Smooth muscle cell of the brain vasculature (primary cell): ENCODE measurements at regions not wholly inside any gene's neighbourhood (a gene's known extent, or its start where the extent isn't known, plus 50 kb on each side); places are given as distances from the start of the nearest gene placed in this dataset.
"Not testable (repeated sequence)": the region's sequence is repeated elsewhere in the genome, so short reads cannot be mapped to it uniquely, and the experiment has no call there.

Experiments used
- DNase-seq: peaks from one replicate; pipeline ENCODE4 v3.0.0-alpha.2; 2012; ENCODE audit warnings: low read depth, low spot score

- DNase-seq, result no peak
Observed at GRCh38 chr18:56488739-56489138, 149.7 kb downstream of the TXNL1 start.

GRCh38 chr18:56487801-56488200, 150.6 kb downstream of the TXNL1 start:
- no peak for DNase-seq

- DNase-seq, result no peak
Observed at GRCh38 chr18:56483386-56483785, 155.0 kb downstream of the TXNL1 start.

GRCh38 chr18:56482813-56483212, 155.6 kb downstream of the TXNL1 start:
- DNase-seq, result not testable (repeated sequence)

- no peak for DNase-seq
Observed at GRCh38 chr18:56481751-56482150, 156.6 kb downstream of the TXNL1 start.

GRCh38 chr18:56479841-56480240, 158.6 kb downstream of the TXNL1 start:
- no peak for DNase-seq

- no peak for DNase-seq
Observed at GRCh38 chr18:56475250-56475649, 163.1 kb downstream of the TXNL1 start.

- no peak for DNase-seq
Observed at GRCh38 chr18:56473400-56474024, 164.9 kb downstream of the TXNL1 start.

- no peak for DNase-seq
Observed at GRCh38 chr18:56470406-56471351, 167.7 kb downstream of the TXNL1 start.

GRCh38 chr18:56469582-56469981, 168.8 kb downstream of the TXNL1 start:
- no peak for DNase-seq

GRCh38 chr18:56468396-56468795, 170.0 kb downstream of the TXNL1 start:
- DNase-seq, result no peak

GRCh38 chr18:56462276-56462675, 176.1 kb downstream of the TXNL1 start:
- no peak for DNase-seq

- DNase-seq, result no peak
Observed at GRCh38 chr18:56461151-56461550, 177.2 kb downstream of the TXNL1 start.

GRCh38 chr18:56460581-56460980, 177.8 kb downstream of the TXNL1 start:
- no peak for DNase-seq

- DNase-seq, result no peak
Observed at GRCh38 chr18:56458770-56459712, 179.4 kb downstream of the TXNL1 start.

- no peak for DNase-seq
Observed at GRCh38 chr18:56455874-56456273, 182.5 kb downstream of the TXNL1 start.

GRCh38 chr18:56455141-56455540, 183.3 kb downstream of the TXNL1 start:
- DNase-seq, result no peak

- no peak for DNase-seq
Observed at GRCh38 chr18:56453631-56454030, 184.8 kb downstream of the TXNL1 start.

- DNase-seq, result no peak
Observed at GRCh38 chr18:56451188-56451587, 187.2 kb downstream of the TXNL1 start.

GRCh38 chr18:56448751-56449150, 189.6 kb downstream of the TXNL1 start:
- no peak for DNase-seq

- DNase-seq, result no peak
Observed at GRCh38 chr18:56445422-56445821, 193.0 kb downstream of the TXNL1 start.

- DNase-seq, result no peak
Observed at GRCh38 chr18:56444201-56444600, 194.2 kb downstream of the TXNL1 start.
